ENCODE measurements at regions not wholly inside any gene's neighbourhood (a gene's known extent, or its start where the extent isn't known, plus 50 kb on each side); places are given as distances from the start of the nearest gene placed in this dataset.

DNA sequence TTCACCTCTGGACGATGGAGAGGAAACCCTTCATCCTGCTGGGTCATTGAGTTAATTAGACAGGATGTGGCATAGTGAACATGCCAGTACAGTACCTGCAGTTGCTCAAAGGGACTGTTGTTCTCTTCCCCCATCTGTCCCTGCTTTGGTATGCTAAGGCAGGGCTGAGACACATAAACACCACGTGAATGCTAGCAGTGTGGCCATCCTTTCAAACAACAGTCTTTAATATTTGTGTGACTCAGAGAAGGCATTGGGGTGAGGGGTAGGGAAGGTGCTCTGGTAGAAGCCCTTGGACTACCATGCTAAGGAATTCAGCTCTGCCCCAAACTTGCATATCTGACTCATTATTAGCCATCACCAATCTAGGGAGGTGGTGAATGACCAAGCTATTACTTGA lies 180.2 kb upstream of the ZNF618 start:
- Histone ChIP-seq H3K36me3 (ENCODE audit: insufficient read depth, low read length) (no peaks in the 10 kb centered on the region), H3K4me2 (ENCODE audit: low read length) (no peak overlapping the region), H3K9me2 (ENCODE audit: insufficient read depth, low read length) (no peaks in the 10 kb centered on the region), H3K4me3 (ENCODE audit: low read length) (no peak overlapping the region), H4K20me1 (ENCODE audit: insufficient read depth) (no peaks in the 10 kb centered on the region), H3K79me2 (replicated peaks; ENCODE audit: insufficient read depth, low read length) (no peaks in the 10 kb centered on the region), H3K27me3 (ENCODE audit: insufficient read depth, low read depth, low read length) (no peaks in the 10 kb centered on the region), H2AFZ (ENCODE audit: low read depth, low read length) (no peak overlapping the region), H3K27ac (ENCODE audit: low read length) (no peak overlapping the region), H3K9ac (ENCODE audit: low read length) (no peak overlapping the region), H3F3A (ENCODE audit: insufficient read depth, low read length, poor library complexity, severe bottlenecking) (no peaks in the 10 kb centered on the region), H3K9me3 (ENCODE audit: low read length) (no peaks in the 10 kb centered on the region)
- TF ChIP-seq MXI1 (conservative IDR thresholded peaks at IDR 0.05; ENCODE audit: poor library complexity, severe bottlenecking) (no peak), SMC3 (conservative IDR thresholded peaks at IDR 0.05; ENCODE audit: poor library complexity) (no peak), TAF1 (IDR thresholded peaks at IDR 0.05; ENCODE audit: low read depth) (no peak), EP300 (conservative IDR thresholded peaks at IDR 0.05; ENCODE audit: poor library complexity, severe bottlenecking) (no peak), RAD21 (conservative IDR thresholded peaks at IDR 0.05) (no peak), EZH2 (IDR thresholded peaks at IDR 0.05; ENCODE audit: borderline replicate concordance, insufficient read depth, low read length, poor library complexity, severe bottlenecking) (no peak), POLR2AphosphoS5 (IDR thresholded peaks at IDR 0.05) (no peak)
- TF ChIP-seq, protein P1, sequence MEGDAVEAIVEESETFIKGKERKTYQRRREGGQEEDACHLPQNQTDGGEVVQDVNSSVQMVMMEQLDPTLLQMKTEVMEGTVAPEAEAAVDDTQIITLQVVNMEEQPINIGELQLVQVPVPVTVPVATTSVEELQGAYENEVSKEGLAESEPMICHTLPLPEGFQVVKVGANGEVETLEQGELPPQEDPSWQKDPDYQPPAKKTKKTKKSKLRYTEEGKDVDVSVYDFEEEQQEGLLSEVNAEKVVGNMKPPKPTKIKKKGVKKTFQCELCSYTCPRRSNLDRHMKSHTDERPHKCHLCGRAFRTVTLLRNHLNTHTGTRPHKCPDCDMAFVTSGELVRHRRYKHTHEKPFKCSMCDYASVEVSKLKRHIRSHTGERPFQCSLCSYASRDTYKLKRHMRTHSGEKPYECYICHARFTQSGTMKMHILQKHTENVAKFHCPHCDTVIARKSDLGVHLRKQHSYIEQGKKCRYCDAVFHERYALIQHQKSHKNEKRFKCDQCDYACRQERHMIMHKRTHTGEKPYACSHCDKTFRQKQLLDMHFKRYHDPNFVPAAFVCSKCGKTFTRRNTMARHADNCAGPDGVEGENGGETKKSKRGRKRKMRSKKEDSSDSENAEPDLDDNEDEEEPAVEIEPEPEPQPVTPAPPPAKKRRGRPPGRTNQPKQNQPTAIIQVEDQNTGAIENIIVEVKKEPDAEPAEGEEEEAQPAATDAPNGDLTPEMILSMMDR (IDR thresholded peaks at IDR 0.05; ENCODE audit: poor library complexity, severe bottlenecking) = no peak
- TF ChIP-seq, protein P2, sequence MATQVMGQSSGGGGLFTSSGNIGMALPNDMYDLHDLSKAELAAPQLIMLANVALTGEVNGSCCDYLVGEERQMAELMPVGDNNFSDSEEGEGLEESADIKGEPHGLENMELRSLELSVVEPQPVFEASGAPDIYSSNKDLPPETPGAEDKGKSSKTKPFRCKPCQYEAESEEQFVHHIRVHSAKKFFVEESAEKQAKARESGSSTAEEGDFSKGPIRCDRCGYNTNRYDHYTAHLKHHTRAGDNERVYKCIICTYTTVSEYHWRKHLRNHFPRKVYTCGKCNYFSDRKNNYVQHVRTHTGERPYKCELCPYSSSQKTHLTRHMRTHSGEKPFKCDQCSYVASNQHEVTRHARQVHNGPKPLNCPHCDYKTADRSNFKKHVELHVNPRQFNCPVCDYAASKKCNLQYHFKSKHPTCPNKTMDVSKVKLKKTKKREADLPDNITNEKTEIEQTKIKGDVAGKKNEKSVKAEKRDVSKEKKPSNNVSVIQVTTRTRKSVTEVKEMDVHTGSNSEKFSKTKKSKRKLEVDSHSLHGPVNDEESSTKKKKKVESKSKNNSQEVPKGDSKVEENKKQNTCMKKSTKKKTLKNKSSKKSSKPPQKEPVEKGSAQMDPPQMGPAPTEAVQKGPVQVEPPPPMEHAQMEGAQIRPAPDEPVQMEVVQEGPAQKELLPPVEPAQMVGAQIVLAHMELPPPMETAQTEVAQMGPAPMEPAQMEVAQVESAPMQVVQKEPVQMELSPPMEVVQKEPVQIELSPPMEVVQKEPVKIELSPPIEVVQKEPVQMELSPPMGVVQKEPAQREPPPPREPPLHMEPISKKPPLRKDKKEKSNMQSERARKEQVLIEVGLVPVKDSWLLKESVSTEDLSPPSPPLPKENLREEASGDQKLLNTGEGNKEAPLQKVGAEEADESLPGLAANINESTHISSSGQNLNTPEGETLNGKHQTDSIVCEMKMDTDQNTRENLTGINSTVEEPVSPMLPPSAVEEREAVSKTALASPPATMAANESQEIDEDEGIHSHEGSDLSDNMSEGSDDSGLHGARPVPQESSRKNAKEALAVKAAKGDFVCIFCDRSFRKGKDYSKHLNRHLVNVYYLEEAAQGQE (IDR thresholded peaks at IDR 0.05; ENCODE audit: borderline replicate concordance) = no peak

GRCh38 chr9:113701774-113702755 lies 174.0 kb upstream of the ZNF618 start:
- no peak overlapping the region for H2AFZ ChIP-seq (ENCODE audit: low read depth, low read length)
- no peaks in the 10 kb centered on the region for H3K9me2 ChIP-seq (ENCODE audit: insufficient read depth, low read length)
- no peak overlapping the region for H3K4me3 ChIP-seq (ENCODE audit: low read length)
- no peaks in the 10 kb centered on the region for H3K79me2 ChIP-seq (replicated peaks; ENCODE audit: insufficient read depth, low read length)
- H4K20me1 ChIP-seq (ENCODE audit: insufficient read depth) = no peaks in the 10 kb centered on the region
- no peak overlapping the region for H3K4me2 ChIP-seq (ENCODE audit: low read length)
- H3K9me3 ChIP-seq (ENCODE audit: low read length) = no peaks in the 10 kb centered on the region
- H3F3A ChIP-seq (ENCODE audit: insufficient read depth, low read length, poor library complexity, severe bottlenecking) = no peaks in the 10 kb centered on the region
- no peak for TF ChIP-seq POLR2AphosphoS5 (IDR thresholded peaks at IDR 0.05)
- no peak for TF ChIP-seq TAF1 (IDR thresholded peaks at IDR 0.05; ENCODE audit: low read depth)
- TF ChIP-seq, protein P2 (IDR thresholded peaks at IDR 0.05; ENCODE audit: borderline replicate concordance) = no peak
- no peak for TF ChIP-seq MXI1 (conservative IDR thresholded peaks at IDR 0.05; ENCODE audit: poor library complexity, severe bottlenecking)
- TF ChIP-seq EP300 (conservative IDR thresholded peaks at IDR 0.05; ENCODE audit: poor library complexity, severe bottlenecking) = no peak
- no peaks in the 10 kb centered on the region for H3K27me3 ChIP-seq (ENCODE audit: insufficient read depth, low read depth, low read length)
- no peaks in the 10 kb centered on the region for H3K36me3 ChIP-seq (ENCODE audit: insufficient read depth, low read length)
- H3K27ac ChIP-seq (ENCODE audit: low read length) = no peak overlapping the region
- no peak overlapping the region for H3K9ac ChIP-seq (ENCODE audit: low read length)

All from neural cell (in vitro differentiated cells).